H1 (cell line): ENCODE measurements at regions not wholly inside any gene's neighbourhood (a gene's known extent, or its start where the extent isn't known, plus 50 kb on each side); places are given as distances from the start of the nearest gene placed in this dataset.

Experiments
- CTCF ChIA-PET: fragments of 300-600 bp; sonication (Branson Sonifier 250); formaldehyde crosslinking; loops from one replicate; lab custom pipeline; 2021; ENCODE audit not compliant: partially characterized antibody; lab: Charles Lee
- POLR2A ChIA-PET: fragments of 300-600 bp; sonication (Branson Sonifier 250); formaldehyde crosslinking; loops from one replicate; lab custom pipeline; 2021; ENCODE audit warnings: inconsistent platforms; ENCODE audit not compliant: partially characterized antibody; lab: Charles Lee
- DNase-seq, 2 experiments: peaks; one replicate each; pipeline versions ENCODE4 v3.0.0 to v3.0.0-alpha.2; 2010 to 2022; ENCODE audit warnings: low spot score in 2 of 2, low read depth in 1 of 2, mixed read lengths in 1 of 2
- FAIRE-seq: peaks from 2 replicates; lab custom pipeline; 2011; peaks lifted over from hg19 to GRCh38; lab: Jason Lieb, UNC
- H2AFZ ChIP-seq: 2 replicates; pipeline ENCODE4 v1.8.1; 2012; ENCODE audit warnings: low read length, inconsistent platforms
- H2AK5ac ChIP-seq: 2 replicates; pipeline ENCODE4 v1.6.1; 2013; ENCODE audit warnings: low read depth, low read length
- H2BK120ac ChIP-seq: replicated peaks from 2 replicates; pipeline ENCODE3; 2013; ENCODE audit warnings: low read depth, low read length, inconsistent platforms
- H2BK12ac ChIP-seq: 2 replicates; pipeline ENCODE4 v1.6.1; 2013; ENCODE audit warnings: low read depth, low read length
- H2BK15ac ChIP-seq: 2 replicates; pipeline ENCODE4 v1.6.1; 2013; ENCODE audit warnings: low read length
- H2BK20ac ChIP-seq: 2 replicates; pipeline ENCODE4 v1.6.1; 2013; ENCODE audit warnings: low read length
- H2BK5ac ChIP-seq: 2 replicates; pipeline ENCODE4 v1.6.1; 2013; ENCODE audit warnings: low read depth, low read length
- H3K14ac ChIP-seq: 2 replicates; pipeline ENCODE4 v1.6.1; 2013; ENCODE audit warnings: inconsistent platforms; ENCODE audit not compliant: insufficient read length
- H3K18ac ChIP-seq: 2 replicates; pipeline ENCODE4 v1.6.1; 2013; ENCODE audit warnings: low read length; ENCODE audit errors: extremely low read depth
- H3K23ac ChIP-seq: 2 replicates; pipeline ENCODE4 v1.6.1; 2013; ENCODE audit warnings: inconsistent platforms; ENCODE audit not compliant: insufficient read length
- H3K23me2 ChIP-seq: 2 replicates; pipeline ENCODE4 v1.6.1; 2013; ENCODE audit warnings: low read depth, low read length
- H3K27ac ChIP-seq: 2 replicates; pipeline ENCODE4 v1.6.1; 2011; ENCODE audit warnings: low read depth, low read length, inconsistent platforms
- H3K27me3 ChIP-seq, 4 experiments: replicated peaks in 1 of 4; 1 replicate in 1 of 4; 2 replicates in 3 of 4; pipeline versions ENCODE4 v1.6.1 to v1.8.1; 2011 to 2013; ENCODE audit warnings: low read length in 3 of 4, mild to moderate bottlenecking in 3 of 4, inconsistent platforms in 2 of 4, mixed read lengths in 2 of 4, moderate library complexity in 1 of 4; ENCODE audit not compliant: control insufficient read depth in 3 of 4, insufficient read depth in 3 of 4; ENCODE audit errors: extremely low read depth in 1 of 4
- H3K36me3 ChIP-seq, 4 experiments: 2 replicates each; pipeline versions ENCODE4 v1.6.1 to v1.8.1; 2011 to 2013; ENCODE audit warnings: mild to moderate bottlenecking in 4 of 4, low read length in 3 of 4, moderate library complexity in 2 of 4, control low read depth in 1 of 4, inconsistent platforms in 1 of 4; ENCODE audit not compliant: insufficient read depth in 4 of 4, control insufficient read depth in 2 of 4
- H3K4ac ChIP-seq: replicated peaks from 2 replicates; pipeline ENCODE3; 2013; ENCODE audit warnings: low read length, low read depth, mixed read lengths, inconsistent platforms; ENCODE audit not compliant: insufficient read length
- H3K4me1 ChIP-seq, 4 experiments: replicated peaks in 1 of 4; 1 replicate in 1 of 4; 2 replicates in 3 of 4; pipeline versions ENCODE4 v1.6.1 to v1.8.1; 2011 to 2013; ENCODE audit warnings: low read length in 3 of 4, inconsistent platforms in 2 of 4, mixed read lengths in 1 of 4; ENCODE audit not compliant: insufficient read depth in 4 of 4, control insufficient read depth in 3 of 4
- H3K4me2 ChIP-seq, 2 experiments: 2 replicates each; pipeline versions ENCODE4 v1.6.1 to v1.8.1; 2011 to 2013; ENCODE audit warnings: low read depth in 2 of 2, low read length in 2 of 2, control low read depth in 1 of 2, inconsistent platforms in 1 of 2, mild to moderate bottlenecking in 1 of 2; ENCODE audit not compliant: insufficient read depth in 1 of 2
- H3K4me3 ChIP-seq, 4 experiments: fragments of 200-600, 300-600 bp in 1 of 4; sonication (generic), shearing (Covaris generic), sonication (Bioruptor Twin) in 1 of 4; 2 replicates each; pipeline versions ENCODE4 v1.5.1 to v1.8.1; 2011 to 2016; ENCODE audit warnings: low read length in 4 of 4, low read depth in 3 of 4, control low read depth in 2 of 4, inconsistent platforms in 2 of 4, mild to moderate bottlenecking in 2 of 4, mixed read lengths in 1 of 4, moderate library complexity in 1 of 4; ENCODE audit not compliant: insufficient read depth in 2 of 4; ENCODE audit errors: extremely low read depth in 1 of 4
- H3K56ac ChIP-seq: replicated peaks from 2 replicates; pipeline ENCODE3; 2013; ENCODE audit warnings: low read depth, mild to moderate bottlenecking, mixed read lengths, low read length, inconsistent platforms; ENCODE audit not compliant: insufficient read length
- H3K79me1 ChIP-seq: 2 replicates; pipeline ENCODE4 v1.6.1; 2013; ENCODE audit warnings: low read depth, low read length, control low read depth
- H3K79me2 ChIP-seq, 2 experiments: 2 replicates each; pipeline versions ENCODE4 v1.6.1 to v1.8.1; 2012 to 2013; ENCODE audit warnings: low read length in 2 of 2, mild to moderate bottlenecking in 2 of 2, inconsistent platforms in 1 of 2; ENCODE audit not compliant: insufficient read depth in 2 of 2, control insufficient read depth in 1 of 2
- H3K9ac ChIP-seq, 4 experiments: replicated peaks in 1 of 4; 1 replicate in 1 of 4; 2 replicates in 3 of 4; pipeline versions ENCODE4 v1.6.1 to v1.8.1; 2011 to 2013; ENCODE audit warnings: low read depth in 3 of 4, low read length in 3 of 4, control low read depth in 2 of 4, mild to moderate bottlenecking in 2 of 4, moderate library complexity in 2 of 4, inconsistent platforms in 1 of 4; ENCODE audit errors: extremely low read depth in 1 of 4
- H3K9me3 ChIP-seq, 2 experiments: 2 replicates each; pipeline versions ENCODE4 v1.6.1 to v1.8.1; 2012 to 2013; ENCODE audit warnings: mild to moderate bottlenecking in 2 of 2, moderate library complexity in 2 of 2, control low read depth in 1 of 2, inconsistent platforms in 1 of 2, low read depth in 1 of 2, low read length in 1 of 2, mixed read lengths in 1 of 2; ENCODE audit not compliant: insufficient read depth in 2 of 2
- H4K20me1 ChIP-seq, 2 experiments: replicated peaks in 1 of 2; 2 replicates each; pipeline versions ENCODE3 to v1.8.1; 2011 to 2013; ENCODE audit warnings: inconsistent platforms in 2 of 2, low read length in 2 of 2, mild to moderate bottlenecking in 1 of 2; ENCODE audit not compliant: insufficient read depth in 2 of 2, control insufficient read depth in 1 of 2
- H4K5ac ChIP-seq: 2 replicates; pipeline ENCODE4 v1.6.1; 2013; ENCODE audit warnings: low read length, low read depth, mixed read lengths, inconsistent platforms; ENCODE audit not compliant: insufficient read length
- H4K8ac ChIP-seq: 2 replicates; pipeline ENCODE4 v1.8.0; 2013; ENCODE audit warnings: mild to moderate bottlenecking, moderate library complexity, low read length, inconsistent platforms; ENCODE audit not compliant: insufficient read depth; ENCODE audit errors: extremely low read depth
- H4K91ac ChIP-seq: replicated peaks from 2 replicates; pipeline ENCODE3; 2013; ENCODE audit warnings: low read length, mixed read lengths, inconsistent platforms; ENCODE audit not compliant: insufficient read length
- ATF2 ChIP-seq: IDR thresholded peaks from 2 replicates; pipeline ENCODE4 v1.6.1; 2012; ENCODE audit warnings: low read length, inconsistent platforms
- CBX8 ChIP-seq: fragments of 300-800, 300-1000 bp; sonication (generic); IDR thresholded peaks from 2 replicates; pipeline ENCODE4 v1.7.1; 2016; ENCODE audit warnings: low read depth, low read length, borderline replicate concordance
- CTCF ChIP-seq, 3 experiments: IDR thresholded peaks; 1 replicate in 2 of 3; 2 replicates in 1 of 3; pipeline versions ENCODE4 v1.5.1 to v1.6.1; 2011; ENCODE audit warnings: low read length in 3 of 3, mild to moderate bottlenecking in 3 of 3, inconsistent platforms in 2 of 3, low read depth in 1 of 3, moderate library complexity in 1 of 3; ENCODE audit not compliant: insufficient read depth in 1 of 3; ENCODE audit errors: control extremely low read depth in 1 of 3
- EZH2 ChIP-seq: fragments of 200-600 bp; sonication (generic); IDR thresholded peaks from 2 replicates; pipeline ENCODE4 v1.7.1; 2012; ENCODE audit warnings: low read depth, mild to moderate bottlenecking, moderate library complexity, low read length, inconsistent platforms; ENCODE audit not compliant: severe bottlenecking
- GTF2F1 ChIP-seq: IDR thresholded peaks from 2 replicates; pipeline ENCODE4 v1.6.1; 2012; ENCODE audit warnings: low read depth, low read length, improper control_type of control experiment, borderline replicate concordance
- JUN ChIP-seq: IDR thresholded peaks from 2 replicates; pipeline ENCODE4 v1.6.1; 2011; ENCODE audit warnings: low read depth, mild to moderate bottlenecking, improper control_type of control experiment, low read length
- JUND ChIP-seq: IDR thresholded peaks from 2 replicates; pipeline ENCODE4 v1.6.1; 2011; ENCODE audit warnings: mild to moderate bottlenecking, improper control_type of control experiment, low read length
- MAFK ChIP-seq: IDR thresholded peaks from 2 replicates; pipeline ENCODE4 v1.6.1; 2012; ENCODE audit warnings: low read depth, mild to moderate bottlenecking, improper control_type of control experiment, low read length
- RNF2 ChIP-seq: fragments of 200-900, 300-1000 bp; sonication (generic); IDR thresholded peaks from 2 replicates; pipeline ENCODE4 v1.7.1; 2016; ENCODE audit warnings: borderline replicate concordance, low read depth, mild to moderate bottlenecking, antibody characterized with exemption, low read length; ENCODE audit not compliant: poor library complexity, severe bottlenecking; ENCODE audit errors: missing control alignments
- SIRT6 ChIP-seq: IDR thresholded peaks from one replicate; pipeline ENCODE4 v1.7.1; 2012; ENCODE audit warnings: low read length, inconsistent platforms
- TBP ChIP-seq: IDR thresholded peaks from 2 replicates; pipeline ENCODE4 v1.6.1; 2011; ENCODE audit warnings: low read depth, low read length, improper control_type of control experiment
- WGBS, 2 experiments: shearing (Covaris generic) in 1 of 2; methylation state at CpG; one replicate each; pipeline versions ENCODE4 v1.1.6 to v1.1.7; 2013 to 2015; ENCODE audit warnings: low lambda C conversion rate in 2 of 2, mixed read lengths in 2 of 2, inconsistent platforms in 1 of 2, low coverage in 1 of 2, missing lambda C conversion rate in 1 of 2; ENCODE audit not compliant: insufficient replicate concordance in 2 of 2, insufficient coverage in 1 of 2, insufficient read length in 1 of 2; ENCODE audit errors: extremely low coverage in 1 of 2, missing lambda C conversion rate in 1 of 2; 5-methylcytosine and 5-hydroxymethylcytosine counted together

GRCh38 chr14:87434680-87435079 is 558.3 kb downstream of the GALC start:
- H3K4me1 ChIP-seq: no peaks in the 10 kb centered on the region
- WGBS, 2 experiments: 82% methylated on average over 1 of the region's 1 CpG; no CpG with 5 or more reads in 1 of the 2 experiments
- no peak for FAIRE-seq
- TF ChIP-seq TBP: no peak
- TF ChIP-seq RNF2: no peak
- TF ChIP-seq ATF2: no peak
- TF ChIP-seq JUND: no peak
- no peak for TF ChIP-seq SIRT6
- TF ChIP-seq EZH2: no peak
- TF ChIP-seq JUN: no peak
- TF ChIP-seq GTF2F1: no peak
- TF ChIP-seq CBX8: no peak
- no peak for TF ChIP-seq MAFK
- TF ChIP-seq CTCF (IDR thresholded peaks at IDR 0.05; ENCODE audit: control extremely low read depth in 1 of 3, insufficient read depth in 1 of 3, low read depth in 1 of 3, low read length in 3 of 3): no peak

More at GRCh38 chr14:87434680-87435079, 558.3 kb downstream of the GALC start:
- Histone ChIP-seq H2BK5ac (no peak overlapping the region), H3K23me2 (no peaks in the 10 kb centered on the region), H3K27me3 (no peaks in the 10 kb centered on the region), H3K36me3 (no peaks in the 10 kb centered on the region), H2BK120ac (no peak overlapping the region), H2BK12ac (no peak overlapping the region), H2AFZ (no peak overlapping the region), H2BK15ac (no peak overlapping the region), H3K14ac (no peak overlapping the region), H3K56ac (no peak overlapping the region), H4K8ac (no peak overlapping the region), H3K9me3 (no peaks in the 10 kb centered on the region), H3K18ac (no peak overlapping the region), H3K79me1 (no peaks in the 10 kb centered on the region), H3K27ac (no peak overlapping the region), H3K9ac (no peak overlapping the region), H2BK20ac (no peak overlapping the region), H3K4ac (no peak overlapping the region), H3K4me2 (no peak overlapping the region), H3K4me3 (no peak overlapping the region), H4K5ac (no peak overlapping the region), H2AK5ac (no peak overlapping the region), H4K91ac (no peak overlapping the region), H3K23ac (no peak overlapping the region), H4K20me1 (no peaks in the 10 kb centered on the region), H3K79me2 (no peaks in the 10 kb centered on the region)
- CTCF ChIA-PET: no interaction called here
- DNase-seq: no peak
- POLR2A ChIA-PET: no interaction called here
